GM10248 (cell line): ENCODE measurements at regions not wholly inside any gene's neighbourhood (a gene's known extent, or its start where the extent isn't known, plus 50 kb on each side); places are given as distances from the start of the nearest gene placed in this dataset.

ENCODE experiments used
- CTCF ChIA-PET: fragments of 300-600 bp; sonication (Branson Sonifier 250); formaldehyde crosslinking; extraction: SDS; loops from one replicate; lab custom pipeline; 2021; ENCODE audit warnings: antibody characterized with exemption; lab: Yijun Ruan, JAX
- POLR2A ChIA-PET: fragments of 350-650 bp; sonication (Branson Sonifier 250); formaldehyde crosslinking; extraction: SDS; loops from one replicate; lab custom pipeline; 2020; ENCODE audit warnings: antibody characterized with exemption; lab: Yijun Ruan, JAX
- DNase-seq: peaks from one replicate; pipeline ENCODE4 v3.0.0; 2012; ENCODE audit errors: extremely low spot score
- TF ChIP-seq, protein P1 (sequence below): IDR thresholded peaks from 2 replicates; pipeline ENCODE4 v1.5.1; 2012; ENCODE audit warnings: mild to moderate bottlenecking, low read depth; ENCODE audit errors: extremely low read depth, missing control alignments, control extremely low read depth

GRCh38 chr3:72698154-72698917 lies 149.9 kb downstream of the SHQ1 start:
- ChIA-PET POLR2A (no interaction called here), CTCF (interaction anchor here (1.4 to 4.6 kb wide), 5 partner anchors 10 to 525 kb away, joined by 3 to 25 read pairs (median 11); no protein-coding TSS in a partner anchor)
- TF ChIP-seq, protein P1, sequence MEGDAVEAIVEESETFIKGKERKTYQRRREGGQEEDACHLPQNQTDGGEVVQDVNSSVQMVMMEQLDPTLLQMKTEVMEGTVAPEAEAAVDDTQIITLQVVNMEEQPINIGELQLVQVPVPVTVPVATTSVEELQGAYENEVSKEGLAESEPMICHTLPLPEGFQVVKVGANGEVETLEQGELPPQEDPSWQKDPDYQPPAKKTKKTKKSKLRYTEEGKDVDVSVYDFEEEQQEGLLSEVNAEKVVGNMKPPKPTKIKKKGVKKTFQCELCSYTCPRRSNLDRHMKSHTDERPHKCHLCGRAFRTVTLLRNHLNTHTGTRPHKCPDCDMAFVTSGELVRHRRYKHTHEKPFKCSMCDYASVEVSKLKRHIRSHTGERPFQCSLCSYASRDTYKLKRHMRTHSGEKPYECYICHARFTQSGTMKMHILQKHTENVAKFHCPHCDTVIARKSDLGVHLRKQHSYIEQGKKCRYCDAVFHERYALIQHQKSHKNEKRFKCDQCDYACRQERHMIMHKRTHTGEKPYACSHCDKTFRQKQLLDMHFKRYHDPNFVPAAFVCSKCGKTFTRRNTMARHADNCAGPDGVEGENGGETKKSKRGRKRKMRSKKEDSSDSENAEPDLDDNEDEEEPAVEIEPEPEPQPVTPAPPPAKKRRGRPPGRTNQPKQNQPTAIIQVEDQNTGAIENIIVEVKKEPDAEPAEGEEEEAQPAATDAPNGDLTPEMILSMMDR = no peak
- no peak for DNase-seq

- TF ChIP-seq, protein P1 = no peak
- CTCF ChIA-PET = interaction anchor here (1.4 to 4.6 kb wide), 5 partner anchors 9 to 525 kb away, joined by 3 to 25 read pairs (median 11); no protein-coding TSS in a partner anchor
- DNase-seq = no peak
- POLR2A ChIA-PET = interaction anchor here (0.6 kb wide), 1 partner anchor 612 kb away, joined by 4 read pairs; no protein-coding TSS in a partner anchor
Measured at GRCh38 chr3:72697717-72698116, 150.5 kb downstream of the SHQ1 start.

DNA sequence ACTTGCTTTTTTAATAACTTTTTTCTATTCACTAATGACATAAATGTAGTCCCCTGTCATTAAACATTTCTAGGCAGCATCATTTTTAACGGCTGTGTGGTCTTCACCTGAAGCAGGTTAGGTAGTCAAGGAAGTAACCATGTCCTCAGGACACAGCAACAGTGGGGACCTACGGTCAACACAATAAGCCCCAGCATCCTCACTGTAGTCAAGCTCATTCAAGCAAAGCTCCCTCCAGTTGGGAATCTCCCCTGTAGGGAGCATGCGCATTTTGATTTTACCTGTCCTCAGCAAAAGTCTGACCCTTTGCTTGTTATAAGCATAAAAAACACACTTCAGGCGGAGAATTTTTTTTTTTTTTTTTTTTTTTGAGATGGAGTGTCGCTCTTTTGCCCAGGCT lies 151.4 kb downstream of the SHQ1 start:
- ChIA-PET POLR2A (interaction anchor here (0.6 kb wide), 1 partner anchor 611 kb away, joined by 4 read pairs; no protein-coding TSS in a partner anchor), CTCF (interaction anchor here (1.5 to 4.6 kb wide), 3 partner anchors 13 to 524 kb away, joined by 3 to 25 read pairs (median 11); no protein-coding TSS in a partner anchor)
- TF ChIP-seq, protein P1 = no peak
- no peak for DNase-seq

- no peak for DNase-seq
- ChIA-PET POLR2A (no interaction called here), CTCF (interaction anchor here (1.1 to 4.6 kb wide), 4 partner anchors 9 to 128 kb away, joined by 3 to 25 read pairs (median 4); no protein-coding TSS in a partner anchor)
- TF ChIP-seq, protein P1 = no peak
Measured at GRCh38 chr3:72694398-72694797, 153.8 kb downstream of the SHQ1 start.

- TF ChIP-seq, protein P1 = no peak
- no peak for DNase-seq
- ChIA-PET CTCF (interaction anchor here (0.9 to 8.3 kb wide), 4 partner anchors 9 to 27 kb away, joined by 3 to 51 read pairs (median 4); no protein-coding TSS in a partner anchor), POLR2A (no interaction called here)
Measured at GRCh38 chr3:72692990-72693389, 155.3 kb downstream of the SHQ1 start.

DNA sequence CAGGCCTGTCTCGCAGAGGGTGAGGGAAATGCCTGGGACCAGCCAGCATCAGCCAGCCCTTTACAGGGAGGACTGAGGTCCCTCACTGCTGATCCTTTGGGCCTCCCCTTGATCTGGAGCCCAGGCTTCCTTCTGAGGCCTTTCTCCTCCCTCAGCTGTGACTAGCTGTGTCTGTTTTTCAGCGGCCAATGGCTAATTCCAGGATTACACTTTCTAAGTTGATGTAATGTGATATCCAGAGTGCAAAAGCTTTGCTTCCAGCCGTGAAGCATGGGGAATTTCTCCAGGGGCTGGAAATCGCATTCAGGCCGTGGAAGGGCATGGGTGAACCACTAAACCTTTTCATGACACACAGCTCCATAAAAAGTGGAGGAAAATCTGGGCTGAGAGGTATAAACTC lies 157.6 kb downstream of the SHQ1 start:
- CTCF ChIA-PET = interaction anchor here (1.2 to 8.3 kb wide), 4 partner anchors 14 to 94 kb away, joined by 3 to 51 read pairs (median 3); no protein-coding TSS in a partner anchor
- TF ChIP-seq, protein P1 = no peak
- DNase-seq = no peak
- POLR2A ChIA-PET = no interaction called here
